Liver (tissue), 8 donors: ENCODE measurements at regions not wholly inside any gene's neighbourhood (a gene's known extent, or its start where the extent isn't known, plus 50 kb on each side); places are given as distances from the start of the nearest gene placed in this dataset.

Experiments used
- DNase-seq: peaks from one replicate; pipeline ENCODE4 v3.0.0-alpha.2; 2017; ENCODE audit warnings: low spot score
- H3K27ac ChIP-seq, 2 donors: one replicate each; pipeline ENCODE4 v1.7.0; 2013; ENCODE audit warnings: inconsistent platforms in 2 of 2, low read length in 2 of 2, control low read depth in 1 of 2, low read depth in 1 of 2, mild to moderate bottlenecking in 1 of 2
- H3K27me3 ChIP-seq, 4 donors: one replicate each; pipeline versions ENCODE4 v1.6.1 to v1.7.0; 2013; ENCODE audit warnings: low read length in 3 of 4, inconsistent platforms in 1 of 4, mild to moderate bottlenecking in 1 of 4, moderate library complexity in 1 of 4; ENCODE audit not compliant: control insufficient read depth in 4 of 4, insufficient read depth in 4 of 4
- H3K36me3 ChIP-seq, 4 donors: one replicate each; pipeline versions ENCODE4 v1.6.1 to v1.7.0; 2013; ENCODE audit warnings: low read length in 3 of 4, mild to moderate bottlenecking in 3 of 4, low read depth in 1 of 4, moderate library complexity in 1 of 4; ENCODE audit not compliant: control insufficient read depth in 4 of 4, insufficient read depth in 3 of 4
- H3K4me1 ChIP-seq, 4 donors: one replicate each; pipeline versions ENCODE4 v1.6.1 to v1.7.0; 2013; ENCODE audit warnings: low read length in 3 of 4, mild to moderate bottlenecking in 3 of 4, moderate library complexity in 1 of 4; ENCODE audit not compliant: control insufficient read depth in 4 of 4, insufficient read depth in 4 of 4
- H3K4me3 ChIP-seq, 3 donors: one replicate each; pipeline versions ENCODE4 v1.6.1 to v1.7.0; 2013; ENCODE audit warnings: low read length in 3 of 3, control low read depth in 1 of 3, low read depth in 1 of 3, mild to moderate bottlenecking in 1 of 3
- H3K9ac ChIP-seq, 2 donors: one replicate each; pipeline ENCODE4 v1.7.0; 2013; ENCODE audit warnings: low read length in 2 of 2, mild to moderate bottlenecking in 2 of 2, moderate library complexity in 2 of 2, control low read depth in 1 of 2, low read depth in 1 of 2
- H3K9me3 ChIP-seq, 4 donors: one replicate each; pipeline versions ENCODE4 v1.6.1 to v1.7.0; 2013; ENCODE audit warnings: low read length in 3 of 4; ENCODE audit not compliant: control insufficient read depth in 4 of 4
- CTCF ChIP-seq: fragments of 150-350 bp; IDR thresholded peaks from 2 replicates; pipeline ENCODE4 v1.5.1; 2017; ENCODE audit warnings: improper control_type of control experiment, low read depth, low read length; ENCODE audit not compliant: missing input control
- EGR1 ChIP-seq, 2 donors: IDR thresholded peaks; 2 replicates each; pipeline ENCODE4 v1.6.1; 2016 to 2018; ENCODE audit warnings: antibody characterized with exemption in 2 of 2, low read depth in 2 of 2
- FOXA1 ChIP-seq: IDR thresholded peaks from 2 replicates; pipeline ENCODE4 v1.6.1; 2016; ENCODE audit warnings: antibody characterized with exemption
- FOXA2 ChIP-seq: IDR thresholded peaks from 2 replicates; pipeline ENCODE4 v1.6.1; 2016; ENCODE audit warnings: antibody characterized with exemption
- GABPA ChIP-seq, 2 donors: IDR thresholded peaks in 1 of 2; conservative IDR thresholded peaks in 1 of 2; 2 replicates each; pipeline ENCODE4 v1.6.1; 2016; ENCODE audit warnings: antibody characterized with exemption in 2 of 2, mild to moderate bottlenecking in 1 of 2, moderate library complexity in 1 of 2
- HNF4A ChIP-seq, 2 donors: conservative IDR thresholded peaks; 2 replicates each; pipeline ENCODE4 v1.6.1; 2016; ENCODE audit warnings: antibody characterized with exemption in 2 of 2, mild to moderate bottlenecking in 2 of 2
- HNF4G ChIP-seq: IDR thresholded peaks from 2 replicates; pipeline ENCODE4 v1.6.1; 2016; ENCODE audit warnings: antibody characterized with exemption
- JUND ChIP-seq, 2 donors: IDR thresholded peaks; 2 replicates each; pipeline ENCODE4 v1.6.1; 2016; ENCODE audit warnings: antibody characterized with exemption in 2 of 2
- NR2F2 ChIP-seq: IDR thresholded peaks from 2 replicates; pipeline ENCODE4 v1.6.1; 2016; ENCODE audit warnings: antibody characterized with exemption
- RAD21 ChIP-seq, 2 donors: IDR thresholded peaks; 2 replicates each; pipeline ENCODE4 v1.6.1; 2016; ENCODE audit warnings: antibody characterized with exemption in 2 of 2, mild to moderate bottlenecking in 2 of 2
- REST ChIP-seq: IDR thresholded peaks from 2 replicates; pipeline ENCODE4 v1.6.1; 2016; ENCODE audit warnings: antibody characterized with exemption, mild to moderate bottlenecking
- RXRA ChIP-seq, 2 donors: IDR thresholded peaks; 2 replicates each; pipeline ENCODE4 v1.6.1; 2017 to 2018; ENCODE audit warnings: antibody characterized with exemption in 2 of 2, mild to moderate bottlenecking in 1 of 2
- TAF1 ChIP-seq: conservative IDR thresholded peaks from 2 replicates; pipeline ENCODE4 v1.6.1; 2016; ENCODE audit warnings: antibody characterized with exemption, mild to moderate bottlenecking
- YY1 ChIP-seq: IDR thresholded peaks from 2 replicates; pipeline ENCODE4 v1.6.1; 2016; ENCODE audit warnings: antibody characterized with exemption, mild to moderate bottlenecking
- WGBS: extraction: QIAGEN DNeasy Blood & Tissue Kit; methylation state at CpG from one replicate; pipeline ENCODE4 v1.1.7; 2013; 5-methylcytosine and 5-hydroxymethylcytosine counted together
- TF ChIP-seq, protein P1 (sequence below): IDR thresholded peaks from 2 replicates; pipeline ENCODE4 v1.6.1; 2016; ENCODE audit warnings: antibody characterized with exemption
- TF ChIP-seq, protein P2 (sequence below): IDR thresholded peaks from 2 replicates; pipeline ENCODE4 v1.6.1; 2016; ENCODE audit warnings: antibody characterized with exemption
- TF ChIP-seq, protein P3 (sequence below): IDR thresholded peaks from 2 replicates; pipeline ENCODE4 v1.6.1; 2016; ENCODE audit warnings: antibody characterized with exemption
- donor health status: healthy.
- donor health status: healthy.
- donor health status: healthy.
- donor health status: healthy.
- donor health status: healthy.

- 43% methylated on average over 3 of the region's 3 CpGs for WGBS
- no peak for DNase-seq
- no peaks in the 10 kb centered on the region for H3K36me3 ChIP-seq
- no peak for TF ChIP-seq EGR1 (IDR thresholded peaks at IDR 0.05; ENCODE audit: low read depth in 2 of 2)
- no peak for TF ChIP-seq RAD21 (IDR thresholded peaks at IDR 0.05)
- TF ChIP-seq YY1, result no peak
- no peak for TF ChIP-seq JUND (IDR thresholded peaks at IDR 0.05)
- TF ChIP-seq NR2F2, result no peak
- TF ChIP-seq, protein P1, sequence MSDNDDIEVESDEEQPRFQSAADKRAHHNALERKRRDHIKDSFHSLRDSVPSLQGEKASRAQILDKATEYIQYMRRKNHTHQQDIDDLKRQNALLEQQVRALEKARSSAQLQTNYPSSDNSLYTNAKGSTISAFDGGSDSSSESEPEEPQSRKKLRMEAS, result no peak
- TF ChIP-seq, protein P2, sequence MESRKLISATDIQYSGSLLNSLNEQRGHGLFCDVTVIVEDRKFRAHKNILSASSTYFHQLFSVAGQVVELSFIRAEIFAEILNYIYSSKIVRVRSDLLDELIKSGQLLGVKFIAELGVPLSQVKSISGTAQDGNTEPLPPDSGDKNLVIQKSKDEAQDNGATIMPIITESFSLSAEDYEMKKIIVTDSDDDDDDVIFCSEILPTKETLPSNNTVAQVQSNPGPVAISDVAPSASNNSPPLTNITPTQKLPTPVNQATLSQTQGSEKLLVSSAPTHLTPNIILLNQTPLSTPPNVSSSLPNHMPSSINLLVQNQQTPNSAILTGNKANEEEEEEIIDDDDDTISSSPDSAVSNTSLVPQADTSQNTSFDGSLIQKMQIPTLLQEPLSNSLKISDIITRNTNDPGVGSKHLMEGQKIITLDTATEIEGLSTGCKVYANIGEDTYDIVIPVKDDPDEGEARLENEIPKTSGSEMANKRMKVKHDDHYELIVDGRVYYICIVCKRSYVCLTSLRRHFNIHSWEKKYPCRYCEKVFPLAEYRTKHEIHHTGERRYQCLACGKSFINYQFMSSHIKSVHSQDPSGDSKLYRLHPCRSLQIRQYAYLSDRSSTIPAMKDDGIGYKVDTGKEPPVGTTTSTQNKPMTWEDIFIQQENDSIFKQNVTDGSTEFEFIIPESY, result no peak
- TF ChIP-seq HNF4A (conservative IDR thresholded peaks at IDR 0.05), result no peak
- no peak for TF ChIP-seq RXRA (IDR thresholded peaks at IDR 0.05)
- TF ChIP-seq CTCF, result no peak
- no peak overlapping the region for H3K27ac ChIP-seq
- H3K9ac ChIP-seq, result no peak overlapping the region
- no peak overlapping the region for H3K4me3 ChIP-seq
- no peaks in the 10 kb centered on the region for H3K27me3 ChIP-seq
- no peaks in the 10 kb centered on the region for H3K9me3 ChIP-seq
- no peaks in the 10 kb centered on the region for H3K4me1 ChIP-seq
These were observed 89.4 kb upstream of the THY1 start for GRCh38 chr11:119512369-119512768.

GRCh38 chr11:119511614-119512306 lies 88.8 kb upstream of the THY1 start:
- Histone ChIP-seq H3K4me3 (no peak overlapping the region), H3K27me3 (no peaks in the 10 kb centered on the region), H3K9ac (no peak overlapping the region), H3K9me3 (no peaks in the 10 kb centered on the region), H3K4me1 (no peaks in the 10 kb centered on the region), H3K36me3 (no peaks in the 10 kb centered on the region), H3K27ac (no peak overlapping the region)
- WGBS, result 76% methylated on average over 12 of the region's 12 CpGs
- TF ChIP-seq REST (no peak), RXRA (IDR thresholded peaks at IDR 0.05) (no peak), YY1 (no peak), JUND (IDR thresholded peaks at IDR 0.05) (no peak), NR2F2 (no peak), GABPA (IDR thresholded peaks at IDR 0.05 in 1 of 2, conservative IDR thresholded peaks at IDR 0.05 in 1 of 2) (no peak), HNF4G (no peak), TAF1 (no peak), EGR1 (IDR thresholded peaks at IDR 0.05; ENCODE audit: low read depth in 2 of 2) (no peak), FOXA2 (no peak), FOXA1 (no peak), RAD21 (IDR thresholded peaks at IDR 0.05) (no peak)
- TF ChIP-seq, protein P3, sequence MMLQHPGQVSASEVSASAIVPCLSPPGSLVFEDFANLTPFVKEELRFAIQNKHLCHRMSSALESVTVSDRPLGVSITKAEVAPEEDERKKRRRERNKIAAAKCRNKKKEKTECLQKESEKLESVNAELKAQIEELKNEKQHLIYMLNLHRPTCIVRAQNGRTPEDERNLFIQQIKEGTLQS, result no peak
- TF ChIP-seq, protein P2, result no peak
- TF ChIP-seq, protein P1, result no peak
- DNase-seq, result no peak
